ENCODE measurements at regions not wholly inside any gene's neighbourhood (a gene's known extent, or its start where the extent isn't known, plus 50 kb on each side); places are given as distances from the start of the nearest gene placed in this dataset.

DNA sequence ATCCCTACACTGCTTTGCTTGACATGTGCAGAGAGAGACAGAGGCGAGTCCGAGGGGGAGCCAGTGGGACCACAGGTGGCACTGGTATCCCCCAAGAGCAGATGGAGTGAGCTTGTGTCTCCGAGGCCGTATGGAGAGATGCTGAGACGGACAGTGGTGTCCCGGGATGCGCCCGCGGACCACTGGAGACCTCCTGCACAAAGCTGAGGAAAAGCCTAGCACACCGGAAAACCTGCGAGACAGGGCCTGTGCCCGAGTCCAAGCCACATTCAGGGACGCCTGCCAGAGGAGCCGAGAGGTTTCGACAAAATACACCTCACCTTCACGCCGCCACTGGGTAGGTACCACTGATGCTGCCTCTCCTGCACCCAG is 66.0 kb upstream of the ZNF527 start:
- TF ChIP-seq, protein P1, sequence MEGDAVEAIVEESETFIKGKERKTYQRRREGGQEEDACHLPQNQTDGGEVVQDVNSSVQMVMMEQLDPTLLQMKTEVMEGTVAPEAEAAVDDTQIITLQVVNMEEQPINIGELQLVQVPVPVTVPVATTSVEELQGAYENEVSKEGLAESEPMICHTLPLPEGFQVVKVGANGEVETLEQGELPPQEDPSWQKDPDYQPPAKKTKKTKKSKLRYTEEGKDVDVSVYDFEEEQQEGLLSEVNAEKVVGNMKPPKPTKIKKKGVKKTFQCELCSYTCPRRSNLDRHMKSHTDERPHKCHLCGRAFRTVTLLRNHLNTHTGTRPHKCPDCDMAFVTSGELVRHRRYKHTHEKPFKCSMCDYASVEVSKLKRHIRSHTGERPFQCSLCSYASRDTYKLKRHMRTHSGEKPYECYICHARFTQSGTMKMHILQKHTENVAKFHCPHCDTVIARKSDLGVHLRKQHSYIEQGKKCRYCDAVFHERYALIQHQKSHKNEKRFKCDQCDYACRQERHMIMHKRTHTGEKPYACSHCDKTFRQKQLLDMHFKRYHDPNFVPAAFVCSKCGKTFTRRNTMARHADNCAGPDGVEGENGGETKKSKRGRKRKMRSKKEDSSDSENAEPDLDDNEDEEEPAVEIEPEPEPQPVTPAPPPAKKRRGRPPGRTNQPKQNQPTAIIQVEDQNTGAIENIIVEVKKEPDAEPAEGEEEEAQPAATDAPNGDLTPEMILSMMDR (IDR thresholded peaks at IDR 0.05): no peak
- TF ChIP-seq EZH2 (IDR thresholded peaks at IDR 0.05; ENCODE audit: borderline replicate concordance, insufficient read depth, low read depth, low read length, poor library complexity, severe bottlenecking): no peak
